ENCODE measurements at regions not wholly inside any gene's neighbourhood (a gene's known extent, or its start where the extent isn't known, plus 50 kb on each side); places are given as distances from the start of the nearest gene placed in this dataset.
A peak's percentile ranks its signal among the peaks of the same experiment; 100 is the strongest.

GRCh38 chr13:108156749-108157148, 58.6 kb downstream of the LIG4 start:
- intact Hi-C loops (cut with DNase I), result no loop called here
- Histone ChIP-seq H3K27me3 (ENCODE audit: low read depth) (no peaks in the 10 kb centered on the region), H3K9me3 (no peaks in the 10 kb centered on the region), H3K36me3 (no peaks in the 10 kb centered on the region), H3K4me3 (no peak overlapping the region), H3K27ac (no peak overlapping the region), H3K4me1 (peaks cover 4% of the 10 kb centered on the region)
- no peak for DNase-seq
- ATAC-seq, result no peak
- TF ChIP-seq, protein P1, sequence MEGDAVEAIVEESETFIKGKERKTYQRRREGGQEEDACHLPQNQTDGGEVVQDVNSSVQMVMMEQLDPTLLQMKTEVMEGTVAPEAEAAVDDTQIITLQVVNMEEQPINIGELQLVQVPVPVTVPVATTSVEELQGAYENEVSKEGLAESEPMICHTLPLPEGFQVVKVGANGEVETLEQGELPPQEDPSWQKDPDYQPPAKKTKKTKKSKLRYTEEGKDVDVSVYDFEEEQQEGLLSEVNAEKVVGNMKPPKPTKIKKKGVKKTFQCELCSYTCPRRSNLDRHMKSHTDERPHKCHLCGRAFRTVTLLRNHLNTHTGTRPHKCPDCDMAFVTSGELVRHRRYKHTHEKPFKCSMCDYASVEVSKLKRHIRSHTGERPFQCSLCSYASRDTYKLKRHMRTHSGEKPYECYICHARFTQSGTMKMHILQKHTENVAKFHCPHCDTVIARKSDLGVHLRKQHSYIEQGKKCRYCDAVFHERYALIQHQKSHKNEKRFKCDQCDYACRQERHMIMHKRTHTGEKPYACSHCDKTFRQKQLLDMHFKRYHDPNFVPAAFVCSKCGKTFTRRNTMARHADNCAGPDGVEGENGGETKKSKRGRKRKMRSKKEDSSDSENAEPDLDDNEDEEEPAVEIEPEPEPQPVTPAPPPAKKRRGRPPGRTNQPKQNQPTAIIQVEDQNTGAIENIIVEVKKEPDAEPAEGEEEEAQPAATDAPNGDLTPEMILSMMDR (IDR thresholded peaks at IDR 0.05), result no peak

GRCh38 chr13:108155185-108156106, 59.9 kb downstream of the LIG4 start:
- H3K36me3 ChIP-seq, result no peaks in the 10 kb centered on the region
- DNase-seq (peak; percentile 57), ATAC-seq (peak; percentile 64 to 79)
- peaks cover 4% of the 10 kb centered on the region for H3K4me1 ChIP-seq
- TF ChIP-seq, protein P1 (IDR thresholded peaks at IDR 0.05), result peak; percentile 90
- no peaks in the 10 kb centered on the region for H3K27me3 ChIP-seq (ENCODE audit: low read depth)
- peak overlapping the region; percentile 51 for H3K27ac ChIP-seq
- intact Hi-C loops (cut with DNase I), result no loop called here
- H3K4me3 ChIP-seq, result no peak overlapping the region
- H3K9me3 ChIP-seq, result no peaks in the 10 kb centered on the region

GRCh38 chr13:108154421-108154858, 60.9 kb downstream of the LIG4 start:
- Histone ChIP-seq H3K27me3 (ENCODE audit: low read depth) (no peaks in the 10 kb centered on the region), H3K4me1 (peaks cover 4% of the 10 kb centered on the region), H3K4me3 (no peak overlapping the region), H3K9me3 (no peaks in the 10 kb centered on the region), H3K27ac (peak overlapping the region; percentile 51), H3K36me3 (no peaks in the 10 kb centered on the region)
- TF ChIP-seq, protein P1 (IDR thresholded peaks at IDR 0.05), result no peak
- DNase-seq (no peak), ATAC-seq (peak; percentile 96 to 99)
- intact Hi-C loops (cut with DNase I), result no loop called here

- intact Hi-C loops (cut with DNase I), result no loop called here
- TF ChIP-seq, protein P1 (IDR thresholded peaks at IDR 0.05), result no peak
- Histone ChIP-seq H3K4me3 (no peak overlapping the region), H3K36me3 (no peaks in the 10 kb centered on the region), H3K4me1 (no peaks in the 10 kb centered on the region), H3K27me3 (ENCODE audit: low read depth) (no peaks in the 10 kb centered on the region), H3K9me3 (no peaks in the 10 kb centered on the region), H3K27ac (no peak overlapping the region)
- DNase-seq, result no peak
- ATAC-seq, result peak in 1 of 2 donors; percentile 21
Observed at GRCh38 chr13:108146642-108147041, 68.7 kb downstream of the LIG4 start.

DNA sequence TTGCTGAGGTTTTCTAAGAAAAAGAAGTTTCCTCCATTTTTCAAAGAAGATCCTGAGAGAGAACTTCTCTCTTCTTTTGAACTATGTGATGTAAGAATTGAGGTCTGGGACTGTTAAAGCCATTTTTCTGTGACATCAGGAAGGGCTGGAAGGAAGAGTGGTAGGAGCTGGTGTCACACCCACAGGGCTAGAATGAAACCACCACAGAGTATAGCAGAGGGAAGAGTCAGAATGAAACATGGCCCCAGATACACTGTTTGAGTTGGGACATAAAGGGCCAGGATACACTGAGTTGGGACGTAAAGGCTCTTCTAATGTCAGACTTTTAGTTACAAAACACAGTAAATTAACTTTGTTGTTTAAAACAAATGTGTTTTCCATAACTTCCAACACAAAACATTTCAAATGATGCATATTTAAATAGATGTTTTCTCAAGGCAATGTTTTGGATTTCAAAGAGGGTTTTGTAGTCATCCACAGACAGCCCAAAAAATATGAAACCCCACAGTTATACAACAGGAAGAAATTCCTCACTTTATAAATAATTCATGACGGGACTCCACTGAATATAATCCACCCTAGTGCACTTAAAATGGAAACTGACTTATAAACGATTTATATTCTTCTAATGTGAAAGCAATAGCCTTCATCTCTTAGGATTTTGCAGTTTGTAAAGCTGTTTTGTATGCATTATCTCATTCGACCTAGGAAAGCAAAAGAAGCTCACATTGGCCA, 72.5 kb downstream of the LIG4 start:
- no peak for DNase-seq
- Histone ChIP-seq H3K4me1 (no peaks in the 10 kb centered on the region), H3K9me3 (no peaks in the 10 kb centered on the region), H3K27me3 (ENCODE audit: low read depth) (no peaks in the 10 kb centered on the region), H3K27ac (no peak overlapping the region), H3K4me3 (no peak overlapping the region), H3K36me3 (no peaks in the 10 kb centered on the region)
- TF ChIP-seq, protein P1 (IDR thresholded peaks at IDR 0.05), result no peak
- ATAC-seq, result no peak
- intact Hi-C loops (cut with DNase I), result no loop called here

Data from lower lobe of right lung (tissue), 2 donors.